H1 (cell line): ENCODE measurements at regions not wholly inside any gene's neighbourhood (a gene's known extent, or its start where the extent isn't known, plus 50 kb on each side); places are given as distances from the start of the nearest gene placed in this dataset.
A peak's percentile ranks its signal among the peaks of the same experiment; 100 is the strongest.

Experiments
- CTCF ChIA-PET: fragments of 300-600 bp; sonication (Branson Sonifier 250); formaldehyde crosslinking; loops from one replicate; lab custom pipeline; 2021; ENCODE audit not compliant: partially characterized antibody; lab: Charles Lee
- POLR2A ChIA-PET: fragments of 300-600 bp; sonication (Branson Sonifier 250); formaldehyde crosslinking; loops from one replicate; lab custom pipeline; 2021; ENCODE audit warnings: inconsistent platforms; ENCODE audit not compliant: partially characterized antibody; lab: Charles Lee
- DNase-seq, 2 experiments: peaks; one replicate each; pipeline versions ENCODE4 v3.0.0 to v3.0.0-alpha.2; 2010 to 2022; ENCODE audit warnings: low spot score in 2 of 2, low read depth in 1 of 2, mixed read lengths in 1 of 2
- FAIRE-seq: peaks from 2 replicates; lab custom pipeline; 2011; peaks lifted over from hg19 to GRCh38; lab: Jason Lieb, UNC
- H2AFZ ChIP-seq: 2 replicates; pipeline ENCODE4 v1.8.1; 2012; ENCODE audit warnings: low read length, inconsistent platforms
- H2AK5ac ChIP-seq: 2 replicates; pipeline ENCODE4 v1.6.1; 2013; ENCODE audit warnings: low read depth, low read length
- H2BK120ac ChIP-seq: replicated peaks from 2 replicates; pipeline ENCODE3; 2013; ENCODE audit warnings: low read depth, low read length, inconsistent platforms
- H2BK12ac ChIP-seq: 2 replicates; pipeline ENCODE4 v1.6.1; 2013; ENCODE audit warnings: low read depth, low read length
- H2BK15ac ChIP-seq: 2 replicates; pipeline ENCODE4 v1.6.1; 2013; ENCODE audit warnings: low read length
- H2BK20ac ChIP-seq: 2 replicates; pipeline ENCODE4 v1.6.1; 2013; ENCODE audit warnings: low read length
- H2BK5ac ChIP-seq: 2 replicates; pipeline ENCODE4 v1.6.1; 2013; ENCODE audit warnings: low read depth, low read length
- H3K14ac ChIP-seq: 2 replicates; pipeline ENCODE4 v1.6.1; 2013; ENCODE audit warnings: inconsistent platforms; ENCODE audit not compliant: insufficient read length
- H3K18ac ChIP-seq: 2 replicates; pipeline ENCODE4 v1.6.1; 2013; ENCODE audit warnings: low read length; ENCODE audit errors: extremely low read depth
- H3K23ac ChIP-seq: 2 replicates; pipeline ENCODE4 v1.6.1; 2013; ENCODE audit warnings: inconsistent platforms; ENCODE audit not compliant: insufficient read length
- H3K23me2 ChIP-seq: 2 replicates; pipeline ENCODE4 v1.6.1; 2013; ENCODE audit warnings: low read depth, low read length
- H3K27ac ChIP-seq: 2 replicates; pipeline ENCODE4 v1.6.1; 2011; ENCODE audit warnings: low read depth, low read length, inconsistent platforms
- H3K27me3 ChIP-seq, 4 experiments: replicated peaks in 1 of 4; 1 replicate in 1 of 4; 2 replicates in 3 of 4; pipeline versions ENCODE4 v1.6.1 to v1.8.1; 2011 to 2013; ENCODE audit warnings: low read length in 3 of 4, mild to moderate bottlenecking in 3 of 4, inconsistent platforms in 2 of 4, mixed read lengths in 2 of 4, moderate library complexity in 1 of 4; ENCODE audit not compliant: control insufficient read depth in 3 of 4, insufficient read depth in 3 of 4; ENCODE audit errors: extremely low read depth in 1 of 4
- H3K36me3 ChIP-seq, 4 experiments: 2 replicates each; pipeline versions ENCODE4 v1.6.1 to v1.8.1; 2011 to 2013; ENCODE audit warnings: mild to moderate bottlenecking in 4 of 4, low read length in 3 of 4, moderate library complexity in 2 of 4, control low read depth in 1 of 4, inconsistent platforms in 1 of 4; ENCODE audit not compliant: insufficient read depth in 4 of 4, control insufficient read depth in 2 of 4
- H3K4ac ChIP-seq: replicated peaks from 2 replicates; pipeline ENCODE3; 2013; ENCODE audit warnings: low read length, low read depth, mixed read lengths, inconsistent platforms; ENCODE audit not compliant: insufficient read length
- H3K4me1 ChIP-seq, 4 experiments: replicated peaks in 1 of 4; 1 replicate in 1 of 4; 2 replicates in 3 of 4; pipeline versions ENCODE4 v1.6.1 to v1.8.1; 2011 to 2013; ENCODE audit warnings: low read length in 3 of 4, inconsistent platforms in 2 of 4, mixed read lengths in 1 of 4; ENCODE audit not compliant: insufficient read depth in 4 of 4, control insufficient read depth in 3 of 4
- H3K4me2 ChIP-seq, 2 experiments: 2 replicates each; pipeline versions ENCODE4 v1.6.1 to v1.8.1; 2011 to 2013; ENCODE audit warnings: low read depth in 2 of 2, low read length in 2 of 2, control low read depth in 1 of 2, inconsistent platforms in 1 of 2, mild to moderate bottlenecking in 1 of 2; ENCODE audit not compliant: insufficient read depth in 1 of 2
- H3K4me3 ChIP-seq, 4 experiments: fragments of 200-600, 300-600 bp in 1 of 4; sonication (generic), shearing (Covaris generic), sonication (Bioruptor Twin) in 1 of 4; 2 replicates each; pipeline versions ENCODE4 v1.5.1 to v1.8.1; 2011 to 2016; ENCODE audit warnings: low read length in 4 of 4, low read depth in 3 of 4, control low read depth in 2 of 4, inconsistent platforms in 2 of 4, mild to moderate bottlenecking in 2 of 4, mixed read lengths in 1 of 4, moderate library complexity in 1 of 4; ENCODE audit not compliant: insufficient read depth in 2 of 4; ENCODE audit errors: extremely low read depth in 1 of 4
- H3K56ac ChIP-seq: replicated peaks from 2 replicates; pipeline ENCODE3; 2013; ENCODE audit warnings: low read depth, mild to moderate bottlenecking, mixed read lengths, low read length, inconsistent platforms; ENCODE audit not compliant: insufficient read length
- H3K79me1 ChIP-seq: 2 replicates; pipeline ENCODE4 v1.6.1; 2013; ENCODE audit warnings: low read depth, low read length, control low read depth
- H3K79me2 ChIP-seq, 2 experiments: 2 replicates each; pipeline versions ENCODE4 v1.6.1 to v1.8.1; 2012 to 2013; ENCODE audit warnings: low read length in 2 of 2, mild to moderate bottlenecking in 2 of 2, inconsistent platforms in 1 of 2; ENCODE audit not compliant: insufficient read depth in 2 of 2, control insufficient read depth in 1 of 2
- H3K9ac ChIP-seq, 4 experiments: replicated peaks in 1 of 4; 1 replicate in 1 of 4; 2 replicates in 3 of 4; pipeline versions ENCODE4 v1.6.1 to v1.8.1; 2011 to 2013; ENCODE audit warnings: low read depth in 3 of 4, low read length in 3 of 4, control low read depth in 2 of 4, mild to moderate bottlenecking in 2 of 4, moderate library complexity in 2 of 4, inconsistent platforms in 1 of 4; ENCODE audit errors: extremely low read depth in 1 of 4
- H3K9me3 ChIP-seq, 2 experiments: 2 replicates each; pipeline versions ENCODE4 v1.6.1 to v1.8.1; 2012 to 2013; ENCODE audit warnings: mild to moderate bottlenecking in 2 of 2, moderate library complexity in 2 of 2, control low read depth in 1 of 2, inconsistent platforms in 1 of 2, low read depth in 1 of 2, low read length in 1 of 2, mixed read lengths in 1 of 2; ENCODE audit not compliant: insufficient read depth in 2 of 2
- H4K20me1 ChIP-seq, 2 experiments: replicated peaks in 1 of 2; 2 replicates each; pipeline versions ENCODE3 to v1.8.1; 2011 to 2013; ENCODE audit warnings: inconsistent platforms in 2 of 2, low read length in 2 of 2, mild to moderate bottlenecking in 1 of 2; ENCODE audit not compliant: insufficient read depth in 2 of 2, control insufficient read depth in 1 of 2
- H4K5ac ChIP-seq: 2 replicates; pipeline ENCODE4 v1.6.1; 2013; ENCODE audit warnings: low read length, low read depth, mixed read lengths, inconsistent platforms; ENCODE audit not compliant: insufficient read length
- H4K8ac ChIP-seq: 2 replicates; pipeline ENCODE4 v1.8.0; 2013; ENCODE audit warnings: mild to moderate bottlenecking, moderate library complexity, low read length, inconsistent platforms; ENCODE audit not compliant: insufficient read depth; ENCODE audit errors: extremely low read depth
- H4K91ac ChIP-seq: replicated peaks from 2 replicates; pipeline ENCODE3; 2013; ENCODE audit warnings: low read length, mixed read lengths, inconsistent platforms; ENCODE audit not compliant: insufficient read length
- BACH1 ChIP-seq: IDR thresholded peaks from 2 replicates; pipeline ENCODE4 v1.6.1; 2012; ENCODE audit warnings: low read length, improper control_type of control experiment
- CREB1 ChIP-seq: IDR thresholded peaks from 2 replicates; pipeline ENCODE4 v1.6.1; 2012; ENCODE audit warnings: inconsistent platforms
- JUN ChIP-seq: IDR thresholded peaks from 2 replicates; pipeline ENCODE4 v1.6.1; 2011; ENCODE audit warnings: low read depth, mild to moderate bottlenecking, improper control_type of control experiment, low read length
- MAFK ChIP-seq: IDR thresholded peaks from 2 replicates; pipeline ENCODE4 v1.6.1; 2012; ENCODE audit warnings: low read depth, mild to moderate bottlenecking, improper control_type of control experiment, low read length
- NRF1 ChIP-seq: IDR thresholded peaks from 2 replicates; pipeline ENCODE4 v1.6.1; 2011; ENCODE audit warnings: mild to moderate bottlenecking, low read depth, low read length, improper control_type of control experiment
- SIX5 ChIP-seq: IDR thresholded peaks from 2 replicates; pipeline ENCODE4 v1.6.1; 2011; ENCODE audit warnings: mild to moderate bottlenecking, low read depth, low read length
- SP2 ChIP-seq: IDR thresholded peaks from 2 replicates; pipeline ENCODE4 v1.6.1; 2012; ENCODE audit warnings: mild to moderate bottlenecking, low read length, inconsistent platforms
- SRF ChIP-seq: IDR thresholded peaks from 2 replicates; pipeline ENCODE4 v1.6.1; 2011; ENCODE audit warnings: mild to moderate bottlenecking, low read depth, low read length, moderate library complexity
- TAF7 ChIP-seq: optimal IDR thresholded peaks from 2 replicates; pipeline ENCODE3; 2011; ENCODE audit warnings: low read depth, mild to moderate bottlenecking, inconsistent platforms, low read length, moderate library complexity, borderline replicate concordance
- ZNF274 ChIP-seq: IDR thresholded peaks from 2 replicates; pipeline ENCODE4 v1.7.0; 2012; ENCODE audit warnings: low read length, borderline replicate concordance; ENCODE audit errors: extremely low read depth
- WGBS, 2 experiments: shearing (Covaris generic) in 1 of 2; methylation state at CpG; one replicate each; pipeline versions ENCODE4 v1.1.6 to v1.1.7; 2013 to 2015; ENCODE audit warnings: low lambda C conversion rate in 2 of 2, mixed read lengths in 2 of 2, inconsistent platforms in 1 of 2, low coverage in 1 of 2, missing lambda C conversion rate in 1 of 2; ENCODE audit not compliant: insufficient replicate concordance in 2 of 2, insufficient coverage in 1 of 2, insufficient read length in 1 of 2; ENCODE audit errors: extremely low coverage in 1 of 2, missing lambda C conversion rate in 1 of 2; 5-methylcytosine and 5-hydroxymethylcytosine counted together
- TF ChIP-seq, protein P1 (sequence below), 3 experiments: IDR thresholded peaks; 1 replicate in 2 of 3; 2 replicates in 1 of 3; pipeline versions ENCODE4 v1.5.1 to v1.6.1; 2011; ENCODE audit warnings: low read length in 3 of 3, mild to moderate bottlenecking in 3 of 3, inconsistent platforms in 2 of 3, low read depth in 1 of 3, moderate library complexity in 1 of 3; ENCODE audit not compliant: insufficient read depth in 1 of 3; ENCODE audit errors: control extremely low read depth in 1 of 3
- TF ChIP-seq, protein P2 (sequence below): IDR thresholded peaks from 2 replicates; pipeline ENCODE4 v1.6.1; 2012; ENCODE audit warnings: inconsistent platforms

DNA sequence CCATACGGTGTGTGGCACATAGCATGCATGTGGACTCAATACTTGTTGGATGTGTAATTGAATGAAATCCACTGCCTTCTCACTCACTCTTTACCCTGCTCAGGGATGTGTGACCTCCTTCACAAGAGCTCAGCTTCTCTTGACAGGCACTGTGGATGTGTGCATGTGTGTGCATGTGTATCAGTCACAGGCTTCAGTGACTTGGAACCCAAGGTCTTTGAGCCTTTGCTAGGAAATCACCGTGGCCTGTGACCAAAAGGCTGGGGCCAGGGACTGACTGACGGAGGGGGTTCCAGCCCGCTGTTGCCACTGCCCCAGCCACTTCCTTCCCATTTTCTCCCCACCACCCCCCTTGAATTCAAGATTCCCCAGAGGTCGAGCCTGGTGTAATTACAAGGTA, 144.4 kb upstream of the POU3F1 start:
- 93% methylated on average over 4 of the region's 5 CpGs; no CpG with 5 or more reads in 1 of the 2 experiments for WGBS, 2 experiments
- H4K5ac ChIP-seq = no peak overlapping the region
- no peak for FAIRE-seq

More for the DNA sequence above, 144.4 kb upstream of the POU3F1 start:
- H3K9me3 ChIP-seq = peaks cover 6% of the 10 kb centered on the region in 2 experiments; a peak in 2 of 4 replicates
- DNase-seq = no peak
- H3K9ac ChIP-seq = no peak overlapping the region
- TF ChIP-seq MAFK = no peak
- TF ChIP-seq BACH1 = no peak
- no peak for TF ChIP-seq ZNF274
- no peak for TF ChIP-seq SIX5
- no peak for TF ChIP-seq CREB1
- TF ChIP-seq SRF = no peak
- TF ChIP-seq JUN = no peak
- TF ChIP-seq SP2 = no peak
- TF ChIP-seq, protein P1, sequence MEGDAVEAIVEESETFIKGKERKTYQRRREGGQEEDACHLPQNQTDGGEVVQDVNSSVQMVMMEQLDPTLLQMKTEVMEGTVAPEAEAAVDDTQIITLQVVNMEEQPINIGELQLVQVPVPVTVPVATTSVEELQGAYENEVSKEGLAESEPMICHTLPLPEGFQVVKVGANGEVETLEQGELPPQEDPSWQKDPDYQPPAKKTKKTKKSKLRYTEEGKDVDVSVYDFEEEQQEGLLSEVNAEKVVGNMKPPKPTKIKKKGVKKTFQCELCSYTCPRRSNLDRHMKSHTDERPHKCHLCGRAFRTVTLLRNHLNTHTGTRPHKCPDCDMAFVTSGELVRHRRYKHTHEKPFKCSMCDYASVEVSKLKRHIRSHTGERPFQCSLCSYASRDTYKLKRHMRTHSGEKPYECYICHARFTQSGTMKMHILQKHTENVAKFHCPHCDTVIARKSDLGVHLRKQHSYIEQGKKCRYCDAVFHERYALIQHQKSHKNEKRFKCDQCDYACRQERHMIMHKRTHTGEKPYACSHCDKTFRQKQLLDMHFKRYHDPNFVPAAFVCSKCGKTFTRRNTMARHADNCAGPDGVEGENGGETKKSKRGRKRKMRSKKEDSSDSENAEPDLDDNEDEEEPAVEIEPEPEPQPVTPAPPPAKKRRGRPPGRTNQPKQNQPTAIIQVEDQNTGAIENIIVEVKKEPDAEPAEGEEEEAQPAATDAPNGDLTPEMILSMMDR (IDR thresholded peaks at IDR 0.05; ENCODE audit: control extremely low read depth in 1 of 3, insufficient read depth in 1 of 3, low read depth in 1 of 3, low read length in 3 of 3) = no peak
- TF ChIP-seq NRF1 = no peak
- TF ChIP-seq, protein P2, sequence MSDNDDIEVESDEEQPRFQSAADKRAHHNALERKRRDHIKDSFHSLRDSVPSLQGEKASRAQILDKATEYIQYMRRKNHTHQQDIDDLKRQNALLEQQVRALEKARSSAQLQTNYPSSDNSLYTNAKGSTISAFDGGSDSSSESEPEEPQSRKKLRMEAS = no peak
- no peak for TF ChIP-seq TAF7
- H2BK120ac ChIP-seq = no peak overlapping the region
- H2BK5ac ChIP-seq = no peak overlapping the region
- H2AFZ ChIP-seq = no peak overlapping the region
- H2BK12ac ChIP-seq = peak overlapping the region; percentile 18; the same call in 1 of the 2 replicates
- no peak overlapping the region for H3K56ac ChIP-seq
- H3K27ac ChIP-seq = no peak overlapping the region
- no peaks in the 10 kb centered on the region for H4K20me1 ChIP-seq
- no peaks in the 10 kb centered on the region for H3K79me2 ChIP-seq
- no peak overlapping the region for H3K4me3 ChIP-seq
- no peaks in the 10 kb centered on the region for H3K23me2 ChIP-seq
- peak overlapping the region; percentile 30; the same call in 1 of the 2 replicates for H2AK5ac ChIP-seq
- H3K4ac ChIP-seq = no peak overlapping the region
- no peaks in the 10 kb centered on the region for H3K79me1 ChIP-seq
- H3K4me1 ChIP-seq = no peaks in the 10 kb centered on the region
- no peaks in the 10 kb centered on the region for H3K36me3 ChIP-seq
- no peak overlapping the region for H3K14ac ChIP-seq
- ChIA-PET POLR2A (no interaction called here), CTCF (no interaction called here)
- H4K91ac ChIP-seq = no peak overlapping the region
- 0 out of 2 replicates have a peak overlapping the region, but pooled peaks have one; percentile 28 for H2BK20ac ChIP-seq
- H4K8ac ChIP-seq = no peak overlapping the region
- H3K23ac ChIP-seq = no peak overlapping the region
- H3K4me2 ChIP-seq = no peak overlapping the region
- 0 out of 2 replicates have a peak overlapping the region, but pooled peaks have one; percentile 5 for H2BK15ac ChIP-seq
- H3K18ac ChIP-seq = no peak overlapping the region
- H3K27me3 ChIP-seq = peaks cover 0 to 3% (median 0%) of the 10 kb centered on the region in 4 experiments; a peak in 1 of 7 replicates
